Sigmoid colon (tissue), 3 donors: ENCODE measurements at regions not wholly inside any gene's neighbourhood (a gene's known extent, or its start where the extent isn't known, plus 50 kb on each side); places are given as distances from the start of the nearest gene placed in this dataset.

ENCODE experiments used
- POLR2A ChIP-seq, 2 donors: fragments of 450-650 bp; IDR thresholded peaks; one replicate each; pipeline ENCODE4 v1.6.1; 2016; ENCODE audit warnings: antibody characterized with exemption in 2 of 2, mild to moderate bottlenecking in 2 of 2, moderate library complexity in 2 of 2
- TF ChIP-seq, protein P1 (sequence below), 4 experiments: fragments of 450-650 bp in 3 of 4; fragments of 200-600 bp in 1 of 4; IDR thresholded peaks; one replicate each; pipeline ENCODE4 v1.5.1; 2016 to 2019; ENCODE audit warnings: antibody characterized with exemption in 4 of 4, mild to moderate bottlenecking in 3 of 4, moderate library complexity in 2 of 4

DNA sequence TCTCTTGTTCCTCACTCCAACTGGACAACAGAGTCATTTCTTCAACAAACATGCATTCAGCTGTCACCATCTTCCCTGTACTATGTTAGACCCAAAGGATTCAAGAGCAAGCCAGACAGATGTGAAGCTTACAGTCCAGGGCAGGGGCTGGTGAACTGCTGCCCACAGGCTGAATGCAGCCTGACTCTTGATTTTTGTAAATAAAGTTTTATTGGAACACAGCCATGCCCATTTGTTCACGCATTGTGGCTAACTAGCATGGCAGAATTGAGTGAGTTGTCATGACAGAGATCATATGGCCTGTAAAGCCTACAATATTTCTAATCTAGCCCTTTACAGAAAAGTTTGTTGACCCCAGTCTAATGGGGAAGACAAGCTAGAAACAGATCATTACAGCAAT lies 208.7 kb downstream of the EMX2 start:
- no peak for TF ChIP-seq POLR2A (IDR thresholded peaks at IDR 0.05)
- TF ChIP-seq, protein P1, sequence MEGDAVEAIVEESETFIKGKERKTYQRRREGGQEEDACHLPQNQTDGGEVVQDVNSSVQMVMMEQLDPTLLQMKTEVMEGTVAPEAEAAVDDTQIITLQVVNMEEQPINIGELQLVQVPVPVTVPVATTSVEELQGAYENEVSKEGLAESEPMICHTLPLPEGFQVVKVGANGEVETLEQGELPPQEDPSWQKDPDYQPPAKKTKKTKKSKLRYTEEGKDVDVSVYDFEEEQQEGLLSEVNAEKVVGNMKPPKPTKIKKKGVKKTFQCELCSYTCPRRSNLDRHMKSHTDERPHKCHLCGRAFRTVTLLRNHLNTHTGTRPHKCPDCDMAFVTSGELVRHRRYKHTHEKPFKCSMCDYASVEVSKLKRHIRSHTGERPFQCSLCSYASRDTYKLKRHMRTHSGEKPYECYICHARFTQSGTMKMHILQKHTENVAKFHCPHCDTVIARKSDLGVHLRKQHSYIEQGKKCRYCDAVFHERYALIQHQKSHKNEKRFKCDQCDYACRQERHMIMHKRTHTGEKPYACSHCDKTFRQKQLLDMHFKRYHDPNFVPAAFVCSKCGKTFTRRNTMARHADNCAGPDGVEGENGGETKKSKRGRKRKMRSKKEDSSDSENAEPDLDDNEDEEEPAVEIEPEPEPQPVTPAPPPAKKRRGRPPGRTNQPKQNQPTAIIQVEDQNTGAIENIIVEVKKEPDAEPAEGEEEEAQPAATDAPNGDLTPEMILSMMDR (IDR thresholded peaks at IDR 0.05) = no peak
